Gastroesophageal sphincter (tissue), 3 donors: ENCODE measurements at regions not wholly inside any gene's neighbourhood (a gene's known extent, or its start where the extent isn't known, plus 50 kb on each side); places are given as distances from the start of the nearest gene placed in this dataset.

Experiments used
- CTCF ChIP-seq, 4 experiments: fragments of 200-600 bp in 2 of 4; fragments of 450-650 bp in 2 of 4; sonication (generic) in 1 of 4; IDR thresholded peaks; one replicate each; pipeline ENCODE4 v1.5.1; 2017 to 2019; ENCODE audit warnings: antibody characterized with exemption in 4 of 4, mild to moderate bottlenecking in 2 of 4, moderate library complexity in 2 of 4
- EP300 ChIP-seq: sonication (generic); formaldehyde crosslinking; IDR thresholded peaks from one replicate; pipeline ENCODE4 v1.6.1; 2017; ENCODE audit warnings: antibody characterized with exemption, mild to moderate bottlenecking
- POLR2A ChIP-seq, 2 donors: fragments of 450-650 bp; IDR thresholded peaks; one replicate each; pipeline ENCODE4 v1.6.1; 2017; ENCODE audit warnings: antibody characterized with exemption in 2 of 2, mild to moderate bottlenecking in 2 of 2, moderate library complexity in 1 of 2

- no peak for TF ChIP-seq CTCF (IDR thresholded peaks at IDR 0.05)
- no peak for TF ChIP-seq EP300
- no peak for TF ChIP-seq POLR2A (IDR thresholded peaks at IDR 0.05)
Measured at GRCh38 chr3:11900824-11901223, 54.1 kb upstream of the TAMM41 start.
